Nephron progenitor cell (in vitro differentiated cells): ENCODE measurements at regions not wholly inside any gene's neighbourhood (a gene's known extent, or its start where the extent isn't known, plus 50 kb on each side); places are given as distances from the start of the nearest gene placed in this dataset.

Experiments
- DNase-seq: peaks from one replicate; pipeline ENCODE4 v3.0.0; 2021
- H3K27ac Mint-ChIP-seq: 2 replicates; pipeline ENCODE4 v1.8.0; 2021; ENCODE audit warnings: mild to moderate bottlenecking, moderate library complexity, mixed read lengths
- H3K27me3 Mint-ChIP-seq: 2 replicates; pipeline ENCODE4 v1.8.0; 2021; ENCODE audit warnings: mild to moderate bottlenecking, low read depth, mixed read lengths; ENCODE audit not compliant: poor library complexity
- H3K36me3 Mint-ChIP-seq: 2 replicates; pipeline ENCODE4 v1.8.0; 2021; ENCODE audit warnings: low read depth, mixed read lengths
- H3K4me1 Mint-ChIP-seq: 2 replicates; pipeline ENCODE4 v1.8.0; 2021; ENCODE audit warnings: mixed read lengths
- H3K4me3 Mint-ChIP-seq: 2 replicates; pipeline ENCODE4 v1.8.0; 2021; ENCODE audit warnings: mild to moderate bottlenecking, moderate library complexity, mixed read lengths
- H3K9me3 Mint-ChIP-seq: 2 replicates; pipeline ENCODE4 v1.8.0; 2021; ENCODE audit warnings: mild to moderate bottlenecking, moderate library complexity, mixed read lengths
- CTCF ChIP-seq: fragments of 200-600 bp; sonication (generic); IDR thresholded peaks from 2 replicates; pipeline ENCODE4 v1.5.0; 2021; ENCODE audit warnings: antibody characterized with exemption

DNA sequence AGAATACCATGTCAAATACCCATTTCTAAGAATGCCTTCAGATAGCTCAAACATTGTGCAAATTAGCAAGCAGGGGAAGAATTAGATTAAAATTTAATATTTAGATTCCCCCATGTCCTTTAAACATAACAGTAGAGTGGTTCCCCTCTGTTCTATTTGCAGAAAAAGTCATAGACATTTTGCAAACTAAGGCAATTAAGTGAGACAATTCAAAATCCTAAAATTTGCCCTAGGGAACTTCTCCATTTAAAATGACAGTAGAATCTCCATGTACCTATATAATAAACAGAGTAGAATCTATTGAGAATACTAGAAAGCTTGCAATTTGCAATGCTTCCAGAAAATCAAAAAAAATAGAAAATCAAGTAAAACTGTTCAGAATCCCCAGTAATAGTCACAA is 340.6 kb downstream of the TBL1XR1 start:
- Mint-ChIP-seq H3K4me1 (no peaks in the 10 kb centered on the region), H3K36me3 (no peaks in the 10 kb centered on the region), H3K9me3 (peaks cover 6% of the 10 kb centered on the region), H3K27me3 (peaks cover 3% of the 10 kb centered on the region), H3K27ac (no peak overlapping the region), H3K4me3 (no peak overlapping the region)
- no peak for TF ChIP-seq CTCF
- DNase-seq, result no peak

GRCh38 chr3:176855901-176856486 is 341.3 kb downstream of the TBL1XR1 start:
- no peak overlapping the region for H3K27ac Mint-ChIP-seq
- H3K36me3 Mint-ChIP-seq, result no peaks in the 10 kb centered on the region
- no peak for TF ChIP-seq CTCF
- H3K9me3 Mint-ChIP-seq, result peaks cover 5% of the 10 kb centered on the region
- no peak for DNase-seq
- no peak overlapping the region for H3K4me3 Mint-ChIP-seq
- H3K27me3 Mint-ChIP-seq, result peaks cover 3% of the 10 kb centered on the region
- no peaks in the 10 kb centered on the region for H3K4me1 Mint-ChIP-seq

- Mint-ChIP-seq H3K36me3 (no peaks in the 10 kb centered on the region), H3K4me1 (no peaks in the 10 kb centered on the region), H3K4me3 (no peak overlapping the region), H3K9me3 (no peaks in the 10 kb centered on the region), H3K27ac (no peak overlapping the region), H3K27me3 (no peaks in the 10 kb centered on the region)
- no peak for TF ChIP-seq CTCF
- DNase-seq, result no peak
Observed at GRCh38 chr3:176855213-176855612, 342.1 kb downstream of the TBL1XR1 start.

GRCh38 chr3:176850498-176850897 is 346.8 kb downstream of the TBL1XR1 start:
- Mint-ChIP-seq H3K9me3 (no peaks in the 10 kb centered on the region), H3K27me3 (no peaks in the 10 kb centered on the region), H3K27ac (no peak overlapping the region), H3K4me1 (no peaks in the 10 kb centered on the region), H3K4me3 (no peak overlapping the region), H3K36me3 (no peaks in the 10 kb centered on the region)
- no peak for TF ChIP-seq CTCF
- no peak for DNase-seq

DNA sequence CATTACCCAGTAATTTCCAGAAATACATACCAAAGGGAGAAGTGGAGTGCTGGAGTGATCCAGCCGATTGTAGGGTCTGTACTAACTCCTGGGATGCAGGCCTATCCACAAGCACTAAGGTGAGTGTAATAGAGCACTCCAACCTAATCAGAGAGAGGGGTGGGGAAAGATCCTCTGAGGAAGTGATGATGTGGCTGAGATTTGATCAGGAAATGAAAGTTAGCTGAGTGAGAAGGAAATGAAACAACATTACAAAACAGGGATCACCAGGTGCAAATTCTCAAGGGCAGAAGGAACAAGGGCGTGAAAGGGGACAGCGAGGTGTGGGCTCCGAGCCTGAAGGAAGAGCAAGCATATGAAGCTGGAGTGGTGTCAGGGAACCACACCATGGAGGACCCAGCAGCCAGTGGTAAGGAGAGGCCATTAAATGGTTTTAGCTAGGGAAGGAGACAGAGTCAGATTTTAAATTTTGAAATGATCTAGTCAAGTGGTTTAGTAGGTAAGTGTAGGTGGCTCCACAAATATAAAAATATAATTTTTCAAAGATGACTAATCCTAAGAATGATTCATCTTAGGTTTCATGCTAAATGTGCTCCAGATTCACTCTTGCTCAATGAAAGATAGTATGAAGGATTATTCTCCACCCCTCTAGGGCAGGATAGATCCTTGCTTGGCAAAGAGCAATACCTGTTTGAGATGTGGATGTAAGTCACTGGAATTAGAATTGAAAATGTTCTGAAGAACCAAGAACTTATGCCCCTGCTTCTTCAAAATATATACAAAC is 348.7 kb downstream of the TBL1XR1 start:
- Mint-ChIP-seq H3K36me3 (no peaks in the 10 kb centered on the region), H3K27me3 (no peaks in the 10 kb centered on the region), H3K9me3 (no peaks in the 10 kb centered on the region), H3K27ac (no peak overlapping the region), H3K4me3 (no peak overlapping the region), H3K4me1 (no peaks in the 10 kb centered on the region)
- TF ChIP-seq CTCF, result no peak
- DNase-seq, result no peak

DNA sequence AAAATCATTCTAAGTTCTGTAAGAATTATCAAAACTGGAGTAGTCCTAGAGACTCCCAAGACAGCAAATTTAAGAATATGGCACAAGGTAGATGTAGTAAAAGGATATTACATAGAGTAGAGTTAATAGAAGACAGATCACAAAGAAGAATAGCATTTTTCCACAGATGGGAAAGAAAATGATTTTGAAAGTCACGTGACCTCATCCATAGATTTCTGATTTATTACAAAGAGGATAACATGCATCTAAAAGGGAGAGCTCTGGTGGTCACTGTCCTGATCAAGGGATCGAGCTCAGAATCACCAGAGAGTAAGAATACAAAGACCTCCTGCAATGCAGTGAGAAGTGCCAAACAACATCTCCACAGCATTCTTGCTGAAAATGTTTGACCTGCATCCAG is 354.4 kb downstream of the TBL1XR1 start:
- Mint-ChIP-seq H3K4me1 (no peaks in the 10 kb centered on the region), H3K36me3 (no peaks in the 10 kb centered on the region), H3K27me3 (no peaks in the 10 kb centered on the region), H3K9me3 (no peaks in the 10 kb centered on the region), H3K27ac (no peak overlapping the region), H3K4me3 (no peak overlapping the region)
- TF ChIP-seq CTCF, result no peak
- DNase-seq, result no peak
